PC-3 (cell line): ENCODE measurements at regions not wholly inside any gene's neighbourhood (a gene's known extent, or its start where the extent isn't known, plus 50 kb on each side); places are given as distances from the start of the nearest gene placed in this dataset.

Experiments used
- EZH2 ChIP-seq: fragments of 300-600 bp; sonication (generic); IDR thresholded peaks from one replicate; pipeline ENCODE4 v1.6.1; 2017; ENCODE audit warnings: antibody characterized with exemption, mild to moderate bottlenecking, low read length; ENCODE audit not compliant: unreplicated experiment
- EZH2phosphoT487 ChIP-seq: fragments of 300-600 bp; sonication (generic); IDR thresholded peaks from 2 replicates; pipeline ENCODE4 v1.6.1; 2018; ENCODE audit warnings: mild to moderate bottlenecking, antibody characterized with exemption, low read length, borderline replicate concordance
- TF ChIP-seq, protein P1 (sequence below): fragments of 300-600 bp; sonication (generic); conservative IDR thresholded peaks from 2 replicates; pipeline ENCODE4 v1.5.1; 2017; ENCODE audit warnings: antibody characterized with exemption, low read depth, mild to moderate bottlenecking, low read length

DNA sequence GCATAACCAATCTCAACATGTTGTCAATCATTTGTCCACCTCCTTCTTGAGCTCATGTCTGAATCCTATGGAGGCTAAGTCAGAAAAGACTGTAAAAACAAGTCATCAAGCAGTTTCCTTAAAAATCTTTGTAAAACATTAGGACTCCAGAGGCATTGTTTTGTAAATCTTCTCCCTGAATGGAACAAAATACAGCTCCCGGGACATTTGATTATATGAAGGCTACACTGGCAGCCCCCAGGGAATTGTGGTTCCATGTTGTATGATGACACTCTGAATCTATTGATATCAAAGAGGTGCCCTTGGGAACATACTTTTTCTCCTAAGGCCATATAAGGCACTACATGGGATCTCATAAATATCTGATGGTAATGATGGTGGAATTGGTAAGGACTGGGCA, 83.2 kb upstream of the NUDT12 start:
- TF ChIP-seq, protein P1, sequence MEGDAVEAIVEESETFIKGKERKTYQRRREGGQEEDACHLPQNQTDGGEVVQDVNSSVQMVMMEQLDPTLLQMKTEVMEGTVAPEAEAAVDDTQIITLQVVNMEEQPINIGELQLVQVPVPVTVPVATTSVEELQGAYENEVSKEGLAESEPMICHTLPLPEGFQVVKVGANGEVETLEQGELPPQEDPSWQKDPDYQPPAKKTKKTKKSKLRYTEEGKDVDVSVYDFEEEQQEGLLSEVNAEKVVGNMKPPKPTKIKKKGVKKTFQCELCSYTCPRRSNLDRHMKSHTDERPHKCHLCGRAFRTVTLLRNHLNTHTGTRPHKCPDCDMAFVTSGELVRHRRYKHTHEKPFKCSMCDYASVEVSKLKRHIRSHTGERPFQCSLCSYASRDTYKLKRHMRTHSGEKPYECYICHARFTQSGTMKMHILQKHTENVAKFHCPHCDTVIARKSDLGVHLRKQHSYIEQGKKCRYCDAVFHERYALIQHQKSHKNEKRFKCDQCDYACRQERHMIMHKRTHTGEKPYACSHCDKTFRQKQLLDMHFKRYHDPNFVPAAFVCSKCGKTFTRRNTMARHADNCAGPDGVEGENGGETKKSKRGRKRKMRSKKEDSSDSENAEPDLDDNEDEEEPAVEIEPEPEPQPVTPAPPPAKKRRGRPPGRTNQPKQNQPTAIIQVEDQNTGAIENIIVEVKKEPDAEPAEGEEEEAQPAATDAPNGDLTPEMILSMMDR: no peak
- no peak for TF ChIP-seq EZH2
- TF ChIP-seq EZH2phosphoT487: no peak
